ENCODE measurements at regions not wholly inside any gene's neighbourhood (a gene's known extent, or its start where the extent isn't known, plus 50 kb on each side); places are given as distances from the start of the nearest gene placed in this dataset.

GRCh38 chr21:34198231-34199120 lies 125.1 kb downstream of the MRPS6 start:
- no peak overlapping the region for H3K4me3 ChIP-seq
- peaks cover 73% of the 10 kb centered on the region for H3K4me1 Mint-ChIP-seq
- no peaks in the 10 kb centered on the region; the same call in 2 of the 3 replicates for H3K36me3 Mint-ChIP-seq (ENCODE audit: low read depth)
- H3K36me3 ChIP-seq (ENCODE audit: insufficient read depth), result no peaks in the 10 kb centered on the region
- peak overlapping the region; percentile 88 for H3K27ac Mint-ChIP-seq
- no peaks in the 10 kb centered on the region for H3K9me2 ChIP-seq (ENCODE audit: insufficient read depth)
- H3F3A ChIP-seq (replicated peaks; ENCODE audit: low read depth), result peaks cover 10% of the 10 kb centered on the region; the same call in 1 of the 2 replicates
- no peak for DNase-seq (ENCODE audit: low spot score)
- H3K27ac ChIP-seq (ENCODE audit: low read depth), result no peak overlapping the region
- no peaks in the 10 kb centered on the region for H3K79me2 ChIP-seq (replicated peaks; ENCODE audit: insufficient read depth)
- ATAC-seq, result no peak
- H2AFZ ChIP-seq, result no peak overlapping the region; the same call in 1 of the 2 replicates
- no peaks in the 10 kb centered on the region for H4K20me1 ChIP-seq (replicated peaks; ENCODE audit: insufficient read depth)
- no peaks in the 10 kb centered on the region for H3K27me3 ChIP-seq (ENCODE audit: insufficient read depth)
- peaks cover 26% of the 10 kb centered on the region for H3K27me3 Mint-ChIP-seq (ENCODE audit: insufficient read depth, low read depth, poor library complexity)
- H3K4me1 ChIP-seq (ENCODE audit: insufficient read depth), result peaks cover 77% of the 10 kb centered on the region
- no peak overlapping the region for H3K4me2 ChIP-seq
- no peak overlapping the region for H3K4me3 Mint-ChIP-seq
- no peak for TF ChIP-seq NANOG (IDR thresholded peaks at IDR 0.05; ENCODE audit: borderline replicate concordance)
- TF ChIP-seq, protein P1, sequence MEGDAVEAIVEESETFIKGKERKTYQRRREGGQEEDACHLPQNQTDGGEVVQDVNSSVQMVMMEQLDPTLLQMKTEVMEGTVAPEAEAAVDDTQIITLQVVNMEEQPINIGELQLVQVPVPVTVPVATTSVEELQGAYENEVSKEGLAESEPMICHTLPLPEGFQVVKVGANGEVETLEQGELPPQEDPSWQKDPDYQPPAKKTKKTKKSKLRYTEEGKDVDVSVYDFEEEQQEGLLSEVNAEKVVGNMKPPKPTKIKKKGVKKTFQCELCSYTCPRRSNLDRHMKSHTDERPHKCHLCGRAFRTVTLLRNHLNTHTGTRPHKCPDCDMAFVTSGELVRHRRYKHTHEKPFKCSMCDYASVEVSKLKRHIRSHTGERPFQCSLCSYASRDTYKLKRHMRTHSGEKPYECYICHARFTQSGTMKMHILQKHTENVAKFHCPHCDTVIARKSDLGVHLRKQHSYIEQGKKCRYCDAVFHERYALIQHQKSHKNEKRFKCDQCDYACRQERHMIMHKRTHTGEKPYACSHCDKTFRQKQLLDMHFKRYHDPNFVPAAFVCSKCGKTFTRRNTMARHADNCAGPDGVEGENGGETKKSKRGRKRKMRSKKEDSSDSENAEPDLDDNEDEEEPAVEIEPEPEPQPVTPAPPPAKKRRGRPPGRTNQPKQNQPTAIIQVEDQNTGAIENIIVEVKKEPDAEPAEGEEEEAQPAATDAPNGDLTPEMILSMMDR (conservative IDR thresholded peaks at IDR 0.05; ENCODE audit: low read depth in 2 of 2), result no peak
- no peak for TF ChIP-seq STAT1 (IDR thresholded peaks at IDR 0.05; ENCODE audit: unreplicated experiment)
- no peak for TF ChIP-seq CREB1 (CRISPR knock-in tag; IDR thresholded peaks at IDR 0.05; ENCODE audit: low read depth)
- no peak for TF ChIP-seq ZNF331 (CRISPR knock-in tag; IDR thresholded peaks at IDR 0.05; ENCODE audit: low read depth)
- TF ChIP-seq, protein P2, sequence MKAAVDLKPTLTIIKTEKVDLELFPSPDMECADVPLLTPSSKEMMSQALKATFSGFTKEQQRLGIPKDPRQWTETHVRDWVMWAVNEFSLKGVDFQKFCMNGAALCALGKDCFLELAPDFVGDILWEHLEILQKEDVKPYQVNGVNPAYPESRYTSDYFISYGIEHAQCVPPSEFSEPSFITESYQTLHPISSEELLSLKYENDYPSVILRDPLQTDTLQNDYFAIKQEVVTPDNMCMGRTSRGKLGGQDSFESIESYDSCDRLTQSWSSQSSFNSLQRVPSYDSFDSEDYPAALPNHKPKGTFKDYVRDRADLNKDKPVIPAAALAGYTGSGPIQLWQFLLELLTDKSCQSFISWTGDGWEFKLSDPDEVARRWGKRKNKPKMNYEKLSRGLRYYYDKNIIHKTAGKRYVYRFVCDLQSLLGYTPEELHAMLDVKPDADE (IDR thresholded peaks at IDR 0.05), result no peak
- TF ChIP-seq EZH2phosphoT487 (IDR thresholded peaks at IDR 0.05; ENCODE audit: unreplicated experiment), result no peak
- TF ChIP-seq EZH2 (IDR thresholded peaks at IDR 0.05; ENCODE audit: low read depth, unreplicated experiment), result no peak
- no peak for TF ChIP-seq POLR2AphosphoS5 (IDR thresholded peaks at IDR 0.05; ENCODE audit: low read depth)
- TF ChIP-seq JUNB (IDR thresholded peaks at IDR 0.05; ENCODE audit: unreplicated experiment), result no peak
- no peak for TF ChIP-seq ZNF114 (CRISPR knock-in tag; IDR thresholded peaks at IDR 0.05)
- TF ChIP-seq, protein P3, sequence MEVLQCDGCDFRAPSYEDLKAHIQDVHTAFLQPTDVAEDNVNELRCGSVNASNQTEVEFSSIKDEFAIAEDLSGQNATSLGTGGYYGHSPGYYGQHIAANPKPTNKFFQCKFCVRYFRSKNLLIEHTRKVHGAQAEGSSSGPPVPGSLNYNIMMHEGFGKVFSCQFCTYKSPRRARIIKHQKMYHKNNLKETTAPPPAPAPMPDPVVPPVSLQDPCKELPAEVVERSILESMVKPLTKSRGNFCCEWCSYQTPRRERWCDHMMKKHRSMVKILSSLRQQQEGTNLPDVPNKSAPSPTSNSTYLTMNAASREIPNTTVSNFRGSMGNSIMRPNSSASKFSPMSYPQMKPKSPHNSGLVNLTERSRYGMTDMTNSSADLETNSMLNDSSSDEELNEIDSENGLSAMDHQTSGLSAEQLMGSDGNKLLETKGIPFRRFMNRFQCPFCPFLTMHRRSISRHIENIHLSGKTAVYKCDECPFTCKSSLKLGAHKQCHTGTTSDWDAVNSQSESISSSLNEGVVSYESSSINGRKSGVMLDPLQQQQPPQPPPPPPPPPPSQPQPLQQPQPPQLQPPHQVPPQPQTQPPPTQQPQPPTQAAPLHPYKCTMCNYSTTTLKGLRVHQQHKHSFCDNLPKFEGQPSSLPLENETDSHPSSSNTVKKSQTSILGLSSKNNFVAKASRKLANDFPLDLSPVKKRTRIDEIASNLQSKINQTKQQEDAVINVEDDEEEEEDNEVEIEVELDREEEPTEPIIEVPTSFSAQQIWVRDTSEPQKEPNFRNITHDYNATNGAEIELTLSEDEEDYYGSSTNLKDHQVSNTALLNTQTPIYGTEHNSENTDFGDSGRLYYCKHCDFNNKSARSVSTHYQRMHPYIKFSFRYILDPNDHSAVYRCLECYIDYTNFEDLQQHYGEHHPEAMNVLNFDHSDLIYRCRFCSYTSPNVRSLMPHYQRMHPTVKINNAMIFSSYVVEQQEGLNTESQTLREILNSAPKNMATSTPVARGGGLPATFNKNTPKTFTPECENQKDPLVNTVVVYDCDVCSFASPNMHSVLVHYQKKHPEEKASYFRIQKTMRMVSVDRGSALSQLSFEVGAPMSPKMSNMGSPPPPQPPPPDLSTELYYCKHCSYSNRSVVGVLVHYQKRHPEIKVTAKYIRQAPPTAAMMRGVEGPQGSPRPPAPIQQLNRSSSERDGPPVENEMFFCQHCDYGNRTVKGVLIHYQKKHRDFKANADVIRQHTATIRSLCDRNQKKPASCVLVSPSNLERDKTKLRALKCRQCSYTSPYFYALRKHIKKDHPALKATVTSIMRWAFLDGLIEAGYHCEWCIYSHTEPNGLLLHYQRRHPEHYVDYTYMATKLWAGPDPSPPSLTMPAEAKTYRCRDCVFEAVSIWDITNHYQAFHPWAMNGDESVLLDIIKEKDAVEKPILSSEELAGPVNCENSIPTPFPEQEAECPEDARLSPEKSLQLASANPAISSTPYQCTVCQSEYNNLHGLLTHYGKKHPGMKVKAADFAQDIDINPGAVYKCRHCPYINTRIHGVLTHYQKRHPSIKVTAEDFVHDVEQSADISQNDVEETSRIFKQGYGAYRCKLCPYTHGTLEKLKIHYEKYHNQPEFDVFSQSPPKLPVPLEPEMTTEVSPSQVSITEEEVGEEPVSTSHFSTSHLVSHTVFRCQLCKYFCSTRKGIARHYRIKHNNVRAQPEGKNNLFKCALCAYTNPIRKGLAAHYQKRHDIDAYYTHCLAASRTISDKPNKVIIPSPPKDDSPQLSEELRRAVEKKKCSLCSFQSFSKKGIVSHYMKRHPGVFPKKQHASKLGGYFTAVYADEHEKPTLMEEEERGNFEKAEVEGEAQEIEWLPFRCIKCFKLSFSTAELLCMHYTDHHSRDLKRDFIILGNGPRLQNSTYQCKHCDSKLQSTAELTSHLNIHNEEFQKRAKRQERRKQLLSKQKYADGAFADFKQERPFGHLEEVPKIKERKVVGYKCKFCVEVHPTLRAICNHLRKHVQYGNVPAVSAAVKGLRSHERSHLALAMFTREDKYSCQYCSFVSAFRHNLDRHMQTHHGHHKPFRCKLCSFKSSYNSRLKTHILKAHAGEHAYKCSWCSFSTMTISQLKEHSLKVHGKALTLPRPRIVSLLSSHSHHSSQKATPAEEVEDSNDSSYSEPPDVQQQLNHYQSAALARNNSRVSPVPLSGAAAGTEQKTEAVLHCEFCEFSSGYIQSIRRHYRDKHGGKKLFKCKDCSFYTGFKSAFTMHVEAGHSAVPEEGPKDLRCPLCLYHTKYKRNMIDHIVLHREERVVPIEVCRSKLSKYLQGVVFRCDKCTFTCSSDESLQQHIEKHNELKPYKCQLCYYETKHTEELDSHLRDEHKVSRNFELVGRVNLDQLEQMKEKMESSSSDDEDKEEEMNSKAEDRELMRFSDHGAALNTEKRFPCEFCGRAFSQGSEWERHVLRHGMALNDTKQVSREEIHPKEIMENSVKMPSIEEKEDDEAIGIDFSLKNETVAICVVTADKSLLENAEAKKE (CRISPR knock-in tag; IDR thresholded peaks at IDR 0.05), result no peak
- TF ChIP-seq, protein P4, sequence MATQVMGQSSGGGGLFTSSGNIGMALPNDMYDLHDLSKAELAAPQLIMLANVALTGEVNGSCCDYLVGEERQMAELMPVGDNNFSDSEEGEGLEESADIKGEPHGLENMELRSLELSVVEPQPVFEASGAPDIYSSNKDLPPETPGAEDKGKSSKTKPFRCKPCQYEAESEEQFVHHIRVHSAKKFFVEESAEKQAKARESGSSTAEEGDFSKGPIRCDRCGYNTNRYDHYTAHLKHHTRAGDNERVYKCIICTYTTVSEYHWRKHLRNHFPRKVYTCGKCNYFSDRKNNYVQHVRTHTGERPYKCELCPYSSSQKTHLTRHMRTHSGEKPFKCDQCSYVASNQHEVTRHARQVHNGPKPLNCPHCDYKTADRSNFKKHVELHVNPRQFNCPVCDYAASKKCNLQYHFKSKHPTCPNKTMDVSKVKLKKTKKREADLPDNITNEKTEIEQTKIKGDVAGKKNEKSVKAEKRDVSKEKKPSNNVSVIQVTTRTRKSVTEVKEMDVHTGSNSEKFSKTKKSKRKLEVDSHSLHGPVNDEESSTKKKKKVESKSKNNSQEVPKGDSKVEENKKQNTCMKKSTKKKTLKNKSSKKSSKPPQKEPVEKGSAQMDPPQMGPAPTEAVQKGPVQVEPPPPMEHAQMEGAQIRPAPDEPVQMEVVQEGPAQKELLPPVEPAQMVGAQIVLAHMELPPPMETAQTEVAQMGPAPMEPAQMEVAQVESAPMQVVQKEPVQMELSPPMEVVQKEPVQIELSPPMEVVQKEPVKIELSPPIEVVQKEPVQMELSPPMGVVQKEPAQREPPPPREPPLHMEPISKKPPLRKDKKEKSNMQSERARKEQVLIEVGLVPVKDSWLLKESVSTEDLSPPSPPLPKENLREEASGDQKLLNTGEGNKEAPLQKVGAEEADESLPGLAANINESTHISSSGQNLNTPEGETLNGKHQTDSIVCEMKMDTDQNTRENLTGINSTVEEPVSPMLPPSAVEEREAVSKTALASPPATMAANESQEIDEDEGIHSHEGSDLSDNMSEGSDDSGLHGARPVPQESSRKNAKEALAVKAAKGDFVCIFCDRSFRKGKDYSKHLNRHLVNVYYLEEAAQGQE (IDR thresholded peaks at IDR 0.05; ENCODE audit: unreplicated experiment), result no peak
- H3K9me3 Mint-ChIP-seq, result peaks cover 4% of the 10 kb centered on the region; the same call in 1 of the 3 replicates

Data from GM23338 (cell line).